Left cardiac atrium (tissue), 4 donors: ENCODE measurements at regions not wholly inside any gene's neighbourhood (a gene's known extent, or its start where the extent isn't known, plus 50 kb on each side); places are given as distances from the start of the nearest gene placed in this dataset.
"Not testable (repeated sequence)": the region's sequence is repeated elsewhere in the genome, so short reads cannot be mapped to it uniquely, and the experiment has no call there.

Experiments used
- ATAC-seq, 2 donors: fragments of 200-7000 bp; cut with Tn5 transposase; one replicate each; pipeline ENCODE4 v1.9.1; 2020; ENCODE audit warnings: mild to moderate bottlenecking in 2 of 2, moderate library complexity in 2 of 2
- DNase-seq: peaks from one replicate; pipeline ENCODE4 v3.0.0-alpha.2; 2020
- intact Hi-C, 2 donors: fragments of 100-400 bp; cut with DNase I; formaldehyde crosslinking; loops; one replicate each; pipeline versions ENCODE4 v1.14.1 to v1.15.1; 2022 to 2023
- donor health status: DM: no; HTN: yes; CAD: no.
- donor health status: DM: no; HTN: yes; CAD: no; lungs with severe emphysema.
- donor health status: DM: yes; HTN: yes; CAD: no.
- donor health status: Dilated cardiomyopathy.

- DNase-seq: no peak
- intact Hi-C loops: no loop called here
- no peak for ATAC-seq
These were observed 506.3 kb upstream of the SPTLC3 start for GRCh38 chr20:12502443-12502842.

DNA sequence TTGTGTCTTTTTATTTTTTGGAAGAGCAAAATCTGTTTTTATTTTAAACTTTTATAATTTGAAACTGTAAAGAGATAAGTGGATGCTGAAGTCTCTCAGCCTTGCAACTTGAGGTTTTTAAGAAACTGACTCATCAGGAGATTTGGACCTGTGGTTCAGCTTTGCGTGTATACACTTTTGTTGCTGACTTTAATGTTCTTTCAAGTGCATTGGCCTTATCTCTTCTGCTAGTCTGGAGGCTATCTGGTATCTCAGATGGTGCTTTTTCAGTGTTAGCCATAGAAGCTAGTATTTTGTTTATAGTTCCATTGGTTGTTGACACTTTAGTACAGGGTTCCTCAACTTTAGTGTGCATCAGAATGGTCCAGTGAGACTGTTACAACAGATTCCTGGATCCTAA is 504.0 kb upstream of the SPTLC3 start:
- intact Hi-C loops: no loop called here
- no peak for ATAC-seq
- DNase-seq: no peak

GRCh38 chr20:12511499-12511898 is 497.3 kb upstream of the SPTLC3 start:
- ATAC-seq: no peak
- intact Hi-C loops: no loop called here

GRCh38 chr20:12512755-12513154 is 496.0 kb upstream of the SPTLC3 start:
- intact Hi-C loops: no loop called here
- no peak for ATAC-seq
- no peak for DNase-seq

More at GRCh38 chr20:12511499-12511898, 497.3 kb upstream of the SPTLC3 start:
- DNase-seq: no peak

DNA sequence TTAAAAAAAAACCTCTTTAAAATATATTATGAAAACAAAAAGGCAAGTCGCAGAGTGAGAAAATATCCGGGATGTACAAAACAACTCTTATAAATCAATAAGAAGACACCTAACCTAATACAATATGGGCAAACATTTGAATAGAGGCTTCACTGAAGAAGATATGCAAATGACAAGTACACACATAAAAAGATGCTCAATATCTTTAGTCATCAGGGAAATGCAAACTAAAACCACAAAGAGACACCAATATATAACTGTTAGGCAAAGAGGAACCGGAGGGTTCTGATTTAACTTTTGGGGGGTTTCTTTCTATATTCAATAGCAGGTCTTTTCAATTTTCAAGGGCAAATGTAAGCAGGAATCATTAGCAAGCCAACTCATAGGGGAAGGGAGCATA is 480.7 kb upstream of the SPTLC3 start:
- DNase-seq (no peak), ATAC-seq (no peak)
- intact Hi-C loops: no loop called here

GRCh38 chr20:12528591-12529041 is 480.2 kb upstream of the SPTLC3 start:
- no peak for DNase-seq
- no peak for ATAC-seq
- intact Hi-C loops: no loop called here

DNA sequence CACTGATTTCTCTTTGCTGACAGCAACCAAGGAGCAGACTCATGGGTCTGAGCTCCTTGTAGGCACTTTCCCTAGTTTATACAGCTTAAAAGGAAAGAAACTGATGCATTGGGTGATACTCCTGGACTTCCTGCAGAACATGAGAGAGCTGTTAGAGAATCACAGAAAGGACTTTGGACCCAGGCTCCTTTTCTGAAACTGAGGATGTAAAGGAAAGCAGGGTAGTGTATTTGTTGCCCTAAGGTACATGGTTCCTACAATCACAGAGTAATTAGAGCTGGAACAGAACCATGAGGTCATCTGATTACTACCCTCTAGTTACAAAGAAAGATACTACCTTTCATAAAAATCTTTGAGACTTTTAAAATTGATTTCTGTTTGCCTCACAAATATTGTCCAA is 477.1 kb upstream of the SPTLC3 start:
- DNase-seq: no peak
- ATAC-seq: no peak
- intact Hi-C loops: no loop called here

GRCh38 chr20:12535316-12535715 is 473.5 kb upstream of the SPTLC3 start:
- DNase-seq (no peak), ATAC-seq (no peak)
- intact Hi-C loops: no loop called here

DNA sequence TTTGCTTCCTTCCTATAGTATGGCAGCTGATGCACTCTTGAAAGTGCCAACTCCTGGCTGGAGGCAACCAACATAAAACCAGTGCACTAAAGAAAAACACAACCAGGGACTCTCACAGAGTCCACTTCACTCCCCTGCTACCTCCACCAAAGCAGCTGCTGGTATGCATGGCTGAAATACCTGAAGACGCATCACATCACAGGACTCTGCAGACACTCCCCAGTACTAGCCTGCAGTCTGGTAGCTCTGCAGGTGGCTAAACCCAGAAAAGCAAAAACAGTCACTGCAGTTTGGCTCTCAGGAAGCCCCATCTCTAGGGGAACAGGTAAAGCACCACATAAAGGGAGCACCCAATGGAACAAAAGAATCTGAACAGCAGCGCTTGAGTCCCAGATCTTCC is 473.0 kb upstream of the SPTLC3 start:
- DNase-seq (no peak), ATAC-seq (no peak)
- intact Hi-C loops: no loop called here

GRCh38 chr20:12554426-12554825 is 454.3 kb upstream of the SPTLC3 start:
- DNase-seq (no peak), ATAC-seq (no peak)
- intact Hi-C loops: no loop called here

- DNase-seq (no peak), ATAC-seq (no peak)
- intact Hi-C loops: no loop called here
These were observed 453.4 kb upstream of the SPTLC3 start for GRCh38 chr20:12555369-12555768.

- intact Hi-C loops, DNase-seq, ATAC-seq: not testable (repeated sequence)
These were observed 452.9 kb upstream of the SPTLC3 start for GRCh38 chr20:12555849-12556248.

GRCh38 chr20:12557224-12557623 is 451.5 kb upstream of the SPTLC3 start:
- ATAC-seq (no peak), DNase-seq (no peak)
- intact Hi-C loops: no loop called here

DNA sequence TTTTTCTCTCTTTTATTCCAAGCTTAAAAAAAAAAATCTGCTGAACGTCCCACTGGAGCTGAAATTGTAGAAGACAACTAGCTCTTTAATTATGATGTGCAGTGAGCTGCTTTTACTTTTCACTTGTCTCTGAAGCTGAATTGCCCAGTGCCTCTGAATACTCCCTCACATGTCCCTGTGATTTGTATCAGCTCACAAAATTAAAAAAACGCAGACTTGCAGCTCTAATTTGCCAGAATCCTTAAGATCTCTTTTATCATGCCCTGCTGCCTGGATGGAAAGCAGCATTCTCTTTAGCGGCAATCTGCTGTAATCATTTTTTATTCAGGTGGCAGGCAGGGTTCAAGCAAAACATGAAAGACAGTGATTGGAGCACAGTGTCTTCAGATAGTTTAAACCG is 443.8 kb upstream of the SPTLC3 start:
- DNase-seq: no peak
- no peak for ATAC-seq
- intact Hi-C loops: no loop called here

GRCh38 chr20:12566596-12566995 is 442.2 kb upstream of the SPTLC3 start:
- ATAC-seq: no peak
- intact Hi-C loops: no loop called here
- no peak for DNase-seq

DNA sequence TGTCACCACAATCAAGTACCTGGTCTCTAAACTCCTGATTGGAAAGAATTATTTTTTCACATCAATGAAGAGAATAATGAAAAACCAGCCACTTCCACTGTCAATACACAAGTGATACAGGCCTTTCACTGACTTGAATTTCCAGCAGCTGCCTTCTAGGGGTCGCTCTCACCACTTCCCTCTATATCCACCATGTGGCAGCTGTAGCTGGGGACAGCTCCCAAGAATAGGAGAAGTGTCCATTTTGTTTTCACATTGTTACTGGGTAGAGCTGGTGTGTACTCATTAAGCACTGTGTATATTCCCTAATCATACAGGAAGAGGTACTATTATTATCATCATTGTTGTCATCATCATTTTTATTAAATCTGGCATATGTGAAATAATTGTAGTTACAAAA is 438.4 kb upstream of the SPTLC3 start:
- ATAC-seq (no peak), DNase-seq (no peak)
- intact Hi-C loops: no loop called here

DNA sequence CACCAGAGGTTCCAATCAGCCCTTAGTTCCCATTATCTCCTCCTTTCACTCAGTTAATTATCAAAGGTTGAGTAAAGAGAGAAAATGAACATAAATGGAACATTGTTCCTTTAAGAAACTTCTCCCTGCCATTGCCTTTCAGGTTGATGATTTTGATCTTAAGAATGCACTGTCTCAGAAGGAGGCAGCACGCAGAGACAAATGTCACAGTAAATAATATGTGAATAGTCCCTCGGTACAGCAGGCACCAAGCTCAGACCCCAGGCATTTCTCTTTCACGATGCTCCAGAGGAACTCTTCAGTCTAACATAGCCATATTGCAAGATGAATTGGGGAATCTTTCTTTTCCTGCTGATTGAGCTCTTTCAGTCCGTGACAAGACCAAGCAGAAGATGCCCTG is 435.3 kb upstream of the SPTLC3 start:
- ATAC-seq (no peak), DNase-seq (no peak)
- intact Hi-C loops: no loop called here

GRCh38 chr20:12575352-12576095 is 433.2 kb upstream of the SPTLC3 start:
- ATAC-seq (peak; percentile 89 to 95), DNase-seq (peak; percentile 76)
- intact Hi-C loops: no loop called here

DNA sequence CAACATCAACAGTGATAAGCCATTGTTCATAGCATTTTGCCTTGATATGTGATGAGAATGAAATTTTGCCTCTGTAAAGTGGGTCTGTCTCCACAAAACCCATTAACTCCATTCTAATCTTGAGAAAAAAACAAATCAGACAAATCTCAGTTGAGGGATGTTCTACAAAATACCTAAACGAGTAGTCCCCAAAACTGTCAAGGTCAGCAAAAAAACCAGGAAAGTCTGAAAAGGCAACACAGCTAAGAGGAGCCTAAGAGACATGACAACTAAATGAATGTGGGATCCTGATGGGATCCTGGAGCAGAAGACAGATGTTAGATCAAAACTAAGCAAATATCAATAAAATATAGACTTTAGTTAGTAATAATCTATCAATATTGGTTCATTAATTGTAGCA is 431.6 kb upstream of the SPTLC3 start:
- no peak for DNase-seq
- intact Hi-C loops: no loop called here
- ATAC-seq: no peak

DNA sequence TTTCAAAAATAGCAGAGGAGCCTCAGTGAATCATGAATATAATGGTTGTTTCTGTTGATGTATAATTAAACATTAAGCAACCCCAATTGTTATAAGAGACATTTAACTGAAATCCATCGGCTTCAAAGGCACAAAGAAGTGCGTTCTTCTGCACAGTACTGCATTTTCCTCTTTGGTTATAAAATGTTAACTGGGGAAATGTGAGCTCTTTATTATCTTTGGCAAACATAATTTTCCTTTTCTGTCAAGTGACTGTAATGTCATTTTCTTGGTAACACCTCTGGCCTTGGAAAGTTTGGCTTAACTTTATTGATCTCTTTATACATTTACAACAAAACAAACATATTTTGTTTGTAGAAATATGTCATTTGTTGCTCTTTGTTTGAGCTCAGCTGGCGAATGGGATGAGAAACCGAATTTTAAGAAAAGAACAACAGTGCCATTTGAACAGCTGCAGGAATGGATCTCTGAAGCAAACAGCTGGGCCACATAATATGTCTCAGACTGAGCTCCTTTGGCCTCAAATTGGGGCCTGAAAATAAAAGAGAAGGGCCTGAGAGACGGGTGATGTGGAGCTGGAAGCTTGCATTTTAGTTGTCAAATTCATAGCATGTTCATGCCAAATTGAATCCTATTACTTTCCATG is 427.0 kb upstream of the SPTLC3 start:
- DNase-seq: no peak
- intact Hi-C loops: no loop called here
- ATAC-seq: peak in 1 of 2 donors; percentile 88

- intact Hi-C loops, ATAC-seq: not testable (repeated sequence)
These were observed 426.1 kb upstream of the SPTLC3 start for GRCh38 chr20:12582710-12583109.

More at GRCh38 chr20:12582710-12583109, 426.1 kb upstream of the SPTLC3 start:
- not testable (repeated sequence) for DNase-seq
